Nephron progenitor cell (in vitro differentiated cells): ENCODE measurements at regions not wholly inside any gene's neighbourhood (a gene's known extent, or its start where the extent isn't known, plus 50 kb on each side); places are given as distances from the start of the nearest gene placed in this dataset.

Experiments used
- DNase-seq: peaks from one replicate; pipeline ENCODE4 v3.0.0; 2021
- H3K27ac Mint-ChIP-seq: 2 replicates; pipeline ENCODE4 v1.8.0; 2021; ENCODE audit warnings: mild to moderate bottlenecking, moderate library complexity, mixed read lengths
- H3K27me3 Mint-ChIP-seq: 2 replicates; pipeline ENCODE4 v1.8.0; 2021; ENCODE audit warnings: mild to moderate bottlenecking, low read depth, mixed read lengths; ENCODE audit not compliant: poor library complexity
- H3K36me3 Mint-ChIP-seq: 2 replicates; pipeline ENCODE4 v1.8.0; 2021; ENCODE audit warnings: low read depth, mixed read lengths
- H3K4me1 Mint-ChIP-seq: 2 replicates; pipeline ENCODE4 v1.8.0; 2021; ENCODE audit warnings: mixed read lengths
- H3K4me3 Mint-ChIP-seq: 2 replicates; pipeline ENCODE4 v1.8.0; 2021; ENCODE audit warnings: mild to moderate bottlenecking, moderate library complexity, mixed read lengths
- H3K9me3 Mint-ChIP-seq: 2 replicates; pipeline ENCODE4 v1.8.0; 2021; ENCODE audit warnings: mild to moderate bottlenecking, moderate library complexity, mixed read lengths
- CTCF ChIP-seq: fragments of 200-600 bp; sonication (generic); IDR thresholded peaks from 2 replicates; pipeline ENCODE4 v1.5.0; 2021; ENCODE audit warnings: antibody characterized with exemption

DNA sequence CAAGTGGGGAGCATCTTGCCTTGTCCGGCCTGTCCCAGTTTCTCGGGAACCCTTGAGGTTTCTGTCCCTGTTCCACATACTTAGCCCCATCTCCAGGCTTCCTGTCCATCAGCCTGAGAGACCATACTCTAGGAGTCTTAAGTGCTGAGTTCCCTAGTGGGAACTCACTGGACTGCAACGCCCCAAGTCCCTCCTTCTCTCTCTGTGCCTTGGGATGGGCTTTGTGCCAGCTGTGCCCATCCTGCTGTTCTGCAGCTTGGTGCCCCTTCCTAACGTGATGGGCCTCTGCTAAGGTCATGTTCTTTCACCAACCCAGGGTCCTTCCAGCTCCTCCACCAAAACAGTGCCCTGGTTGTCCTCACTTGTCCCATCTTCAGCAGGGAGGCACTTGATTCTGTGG lies 222.3 kb upstream of the ANKRD55 start:
- no peak for TF ChIP-seq CTCF
- H3K4me3 Mint-ChIP-seq = no peak overlapping the region
- H3K36me3 Mint-ChIP-seq = no peaks in the 10 kb centered on the region
- H3K4me1 Mint-ChIP-seq = peaks cover 21% of the 10 kb centered on the region
- peaks cover 5% of the 10 kb centered on the region for H3K27me3 Mint-ChIP-seq
- DNase-seq = no peak
- H3K9me3 Mint-ChIP-seq = no peaks in the 10 kb centered on the region
- H3K27ac Mint-ChIP-seq = no peak overlapping the region

- Mint-ChIP-seq H3K36me3 (no peaks in the 10 kb centered on the region), H3K4me3 (no peak overlapping the region), H3K27ac (no peak overlapping the region)
Measured at GRCh38 chr5:56454219-56454862, 221.2 kb upstream of the ANKRD55 start.

DNA sequence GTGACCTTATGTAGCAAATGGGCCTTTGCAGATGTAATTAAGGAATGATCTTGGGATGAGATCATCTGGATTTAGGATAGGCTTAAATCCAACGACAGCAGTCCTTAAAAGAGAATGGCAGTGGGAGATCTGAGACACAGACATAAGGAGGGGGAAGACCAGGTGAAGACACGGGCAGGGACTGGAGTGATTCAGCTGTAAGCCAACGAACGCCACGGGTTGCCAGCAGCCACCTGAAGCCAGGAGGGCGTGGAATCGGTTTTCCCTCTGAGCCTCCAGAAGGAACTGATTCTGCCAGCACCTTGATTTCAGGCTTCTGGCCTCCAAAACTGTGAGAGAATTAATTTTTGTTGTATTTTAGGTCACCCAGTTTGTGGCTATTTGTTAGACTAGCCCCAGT lies 218.6 kb upstream of the ANKRD55 start:
- Mint-ChIP-seq H3K27me3 (peaks cover 9% of the 10 kb centered on the region), H3K36me3 (no peaks in the 10 kb centered on the region), H3K4me1 (no peaks in the 10 kb centered on the region), H3K4me3 (no peak overlapping the region), H3K27ac (no peak overlapping the region), H3K9me3 (no peaks in the 10 kb centered on the region)
- no peak for DNase-seq
- TF ChIP-seq CTCF = no peak

More at GRCh38 chr5:56454219-56454862, 221.2 kb upstream of the ANKRD55 start:
- no peak for TF ChIP-seq CTCF
- DNase-seq = no peak
- peaks cover 10% of the 10 kb centered on the region for H3K4me1 Mint-ChIP-seq
- H3K9me3 Mint-ChIP-seq = no peaks in the 10 kb centered on the region
- H3K27me3 Mint-ChIP-seq = peaks cover 5% of the 10 kb centered on the region

- Mint-ChIP-seq H3K27me3 (peaks cover 9% of the 10 kb centered on the region), H3K27ac (no peak overlapping the region), H3K36me3 (no peaks in the 10 kb centered on the region), H3K4me3 (no peak overlapping the region), H3K4me1 (no peaks in the 10 kb centered on the region), H3K9me3 (no peaks in the 10 kb centered on the region)
- TF ChIP-seq CTCF = no peak
- DNase-seq = no peak
Measured at GRCh38 chr5:56450766-56451165, 217.6 kb upstream of the ANKRD55 start.

- Mint-ChIP-seq H3K27ac (no peak overlapping the region), H3K27me3 (peaks cover 4% of the 10 kb centered on the region), H3K36me3 (no peaks in the 10 kb centered on the region), H3K4me1 (no peaks in the 10 kb centered on the region), H3K4me3 (no peak overlapping the region), H3K9me3 (no peaks in the 10 kb centered on the region)
- TF ChIP-seq CTCF = no peak
- no peak for DNase-seq
Measured at GRCh38 chr5:56449071-56449640, 216.0 kb upstream of the ANKRD55 start.

DNA sequence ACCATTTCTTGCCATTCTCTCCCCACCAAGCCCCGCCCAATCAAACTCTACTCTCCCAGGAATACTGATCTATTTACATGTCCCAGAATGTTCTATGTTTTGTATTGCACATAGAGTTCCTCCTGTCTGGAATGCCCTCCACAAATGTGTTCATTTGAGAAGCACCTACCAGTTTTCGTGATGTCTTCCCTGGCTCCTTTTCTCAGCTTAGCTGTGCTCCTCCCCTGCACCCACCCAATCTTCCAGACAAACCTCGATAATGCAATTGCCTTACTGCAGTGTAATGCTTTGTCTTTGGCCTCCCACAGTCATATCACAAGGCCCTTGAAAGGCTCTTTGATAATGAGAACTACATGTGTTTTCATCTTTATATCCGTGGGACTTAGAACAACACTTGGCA lies 214.5 kb upstream of the ANKRD55 start:
- Mint-ChIP-seq H3K9me3 (no peaks in the 10 kb centered on the region), H3K27me3 (peaks cover 4% of the 10 kb centered on the region), H3K4me1 (no peaks in the 10 kb centered on the region), H3K27ac (no peak overlapping the region), H3K36me3 (no peaks in the 10 kb centered on the region), H3K4me3 (no peak overlapping the region)
- DNase-seq = no peak
- no peak for TF ChIP-seq CTCF
